NCI-H524 (cell line): ENCODE measurements at regions not wholly inside any gene's neighbourhood (a gene's known extent, or its start where the extent isn't known, plus 50 kb on each side); places are given as distances from the start of the nearest gene placed in this dataset.
A peak's percentile ranks its signal among the peaks of the same experiment; 100 is the strongest.

Source experiments
- DNase-seq, 2 experiments: peaks; one replicate each; lab custom pipeline; 2025; lab: John Stamatoyannopoulos, UW

- DNase-seq: no peak
These were observed 53.2 kb downstream of the DNAAF9 start for GRCh38 chr20:3354247-3354646.

DNA sequence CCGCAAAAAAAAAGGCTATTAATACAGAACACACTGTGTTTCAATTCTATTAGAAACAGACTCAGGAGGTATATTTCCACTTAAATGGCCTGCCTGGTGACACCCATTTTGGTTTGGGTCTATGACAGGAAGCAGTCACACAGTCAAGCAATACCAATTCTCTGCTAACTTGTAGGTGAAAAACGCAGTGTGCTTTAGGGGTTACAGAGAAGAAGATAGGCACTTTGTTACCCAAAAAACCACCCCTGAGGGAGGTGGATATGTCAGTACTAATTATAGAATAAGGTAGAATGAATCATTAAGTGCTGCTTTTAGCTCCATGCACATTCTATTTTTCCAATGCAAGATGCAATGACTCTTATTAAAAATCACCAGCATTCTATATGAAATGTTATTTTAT, 53.8 kb downstream of the DNAAF9 start:
- DNase-seq: no peak

GRCh38 chr20:3352202-3352601, 55.3 kb downstream of the DNAAF9 start:
- DNase-seq: no peak

- no peak for DNase-seq
These were observed 57.0 kb downstream of the DNAAF9 start for GRCh38 chr20:3350422-3350821.

DNA sequence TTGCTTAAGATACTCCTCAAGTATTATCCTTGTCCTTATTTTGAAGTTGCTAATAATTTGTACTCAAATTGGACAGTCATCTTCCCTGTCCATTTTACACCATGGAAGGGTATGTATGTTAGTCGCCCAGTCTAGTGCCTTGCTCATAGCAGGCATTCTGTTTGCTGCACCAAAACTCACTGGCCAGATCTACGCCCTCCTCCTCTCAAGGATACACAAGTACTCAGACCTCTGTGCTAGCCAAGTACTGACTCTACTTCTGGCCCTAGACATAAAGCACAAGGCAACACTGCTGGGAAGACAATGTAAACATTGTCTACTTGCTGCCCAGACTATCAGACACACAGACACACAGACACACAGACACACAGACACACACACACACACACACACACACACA, 57.7 kb downstream of the DNAAF9 start:
- no peak for DNase-seq

DNA sequence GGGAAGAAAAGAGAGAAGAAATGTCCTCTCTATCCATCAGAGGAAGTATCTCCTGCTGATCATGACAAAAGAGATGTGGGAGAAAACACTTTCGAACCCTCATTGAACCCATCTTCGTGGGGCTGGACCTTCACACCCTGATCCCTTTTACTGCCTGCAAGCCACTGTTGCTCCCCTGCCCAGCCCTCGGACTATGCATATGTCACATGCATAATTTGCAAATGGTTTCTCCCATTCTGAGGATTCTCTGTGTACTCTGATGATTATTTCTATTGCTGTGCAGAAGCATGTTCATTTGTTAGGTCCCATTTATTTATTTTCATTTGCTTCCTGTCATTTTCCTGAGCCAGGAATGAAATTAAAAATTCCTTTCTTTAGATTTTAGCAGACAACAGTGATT, 64.7 kb downstream of the DNAAF9 start:
- DNase-seq: no peak

GRCh38 chr20:3340443-3340842, 67.0 kb downstream of the DNAAF9 start:
- DNase-seq: peak; percentile 44 to 74

DNA sequence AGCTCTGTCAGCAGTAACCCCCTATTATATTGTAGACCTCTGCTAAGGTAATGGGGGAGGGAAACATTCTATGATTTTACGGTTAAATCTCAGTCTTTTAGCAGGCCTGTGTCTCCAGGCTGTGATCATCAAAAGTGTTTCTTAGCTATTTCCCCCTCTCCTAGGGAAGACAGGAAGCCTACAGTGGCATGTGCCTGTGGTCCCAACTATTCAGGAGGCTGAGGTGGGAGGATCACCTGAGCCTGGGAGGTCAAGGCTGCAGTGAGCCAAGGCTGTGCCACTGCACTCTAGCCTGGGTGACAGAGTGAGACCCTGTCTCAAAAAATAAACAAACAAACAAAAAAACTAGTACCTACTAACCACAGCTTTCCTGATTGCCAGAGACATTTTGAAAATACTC, 67.9 kb downstream of the DNAAF9 start:
- DNase-seq: no peak

- no peak for DNase-seq
These were observed 68.4 kb downstream of the DNAAF9 start for GRCh38 chr20:3339076-3339475.

GRCh38 chr20:3334156-3334943, 73.1 kb downstream of the DNAAF9 start:
- DNase-seq: no peak

- no peak for DNase-seq
These were observed 77.3 kb downstream of the DNAAF9 start for GRCh38 chr20:3330046-3330741.

DNA sequence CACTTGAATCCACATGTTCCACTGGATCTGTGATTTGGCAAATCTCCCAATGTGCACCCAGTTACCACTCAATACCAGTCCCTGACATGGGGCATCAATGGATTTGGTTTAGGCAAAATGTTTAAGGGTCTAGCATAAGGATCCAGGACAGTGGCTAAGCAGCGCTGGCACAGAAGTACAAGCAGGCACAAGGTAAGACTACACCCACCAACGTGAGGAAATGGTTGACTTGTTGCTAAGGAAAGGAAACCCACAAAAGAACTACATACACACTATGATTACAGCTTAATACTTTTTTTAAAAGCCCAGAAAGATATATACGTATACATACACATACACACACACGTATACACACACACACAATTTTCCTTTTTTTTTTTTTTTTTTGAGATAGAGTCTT, 79.0 kb downstream of the DNAAF9 start:
- DNase-seq: no peak

DNA sequence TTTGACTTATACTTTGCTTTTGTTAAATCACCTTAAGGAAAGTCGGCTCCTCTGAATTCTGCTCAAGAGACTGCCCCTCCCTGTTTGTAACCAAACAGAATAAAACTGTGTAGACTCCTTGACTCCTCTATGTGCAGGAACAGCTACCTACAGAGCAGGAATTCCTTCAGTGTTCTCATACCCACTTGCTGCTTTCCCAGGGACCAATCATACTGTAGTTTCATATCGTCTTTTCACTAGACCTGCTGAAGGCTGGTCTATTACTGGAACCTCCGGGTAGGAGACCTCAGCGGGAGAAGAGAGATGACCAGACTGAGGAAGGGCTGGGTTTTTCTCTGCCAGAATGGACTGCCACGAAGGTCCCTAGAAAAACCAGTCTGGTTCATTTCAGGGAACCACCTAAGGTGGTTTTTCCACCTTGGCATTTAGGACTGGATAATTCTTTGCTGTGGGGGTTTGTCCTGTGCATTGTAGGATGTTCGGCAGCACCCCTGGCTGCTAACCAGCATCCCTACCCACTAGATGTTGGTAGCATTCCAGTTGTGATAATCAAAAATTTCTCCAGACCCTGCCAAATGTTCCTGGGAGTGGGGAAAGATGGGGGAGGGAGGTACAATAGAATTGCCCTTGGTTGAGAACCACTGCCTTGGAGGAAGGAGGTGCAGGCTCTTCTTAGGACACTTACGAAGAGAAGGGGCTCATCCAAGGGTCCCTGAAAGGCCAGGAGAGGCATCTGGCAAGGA, 80.5 kb downstream of the DNAAF9 start:
- DNase-seq: no peak

DNA sequence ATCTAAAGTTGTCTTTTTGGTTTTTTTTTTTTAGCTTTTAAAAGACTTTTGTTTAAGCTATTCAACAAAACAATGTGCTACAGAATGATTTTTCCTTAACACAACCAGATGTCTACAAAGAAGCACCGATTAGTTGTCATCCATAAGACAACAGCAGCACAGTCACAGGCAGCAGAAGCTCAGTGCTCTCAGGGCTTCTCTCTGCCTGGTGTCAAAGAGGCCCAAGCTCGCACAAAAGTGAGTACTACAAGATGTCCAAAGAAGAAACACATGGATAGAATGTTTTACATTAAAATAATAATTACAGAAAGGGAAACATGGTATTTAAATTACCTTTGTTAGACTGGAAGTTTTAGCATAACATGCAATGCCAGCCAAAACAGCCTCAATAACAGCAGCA, 81.6 kb downstream of the DNAAF9 start:
- no peak for DNase-seq

DNA sequence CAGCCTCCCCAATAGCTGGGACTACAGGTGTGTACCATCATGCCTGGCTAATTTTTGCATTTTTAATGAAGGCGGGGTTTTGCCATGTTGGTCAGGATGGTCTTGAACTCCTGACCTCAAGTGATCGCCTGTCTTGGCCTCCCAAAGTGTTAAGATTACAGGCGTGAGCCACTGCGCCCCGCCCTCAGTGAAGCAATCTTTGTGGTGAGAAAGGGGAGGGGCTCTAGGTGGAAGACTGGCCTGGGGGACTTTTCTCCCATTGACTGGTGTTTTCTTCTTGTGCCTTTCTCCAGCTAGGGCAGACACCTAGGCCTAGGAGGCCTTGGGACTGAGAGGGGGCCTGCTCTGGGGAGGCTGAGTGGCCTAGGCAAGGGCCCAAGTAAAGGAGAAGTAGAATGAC, 84.1 kb downstream of the DNAAF9 start:
- DNase-seq: no peak

DNA sequence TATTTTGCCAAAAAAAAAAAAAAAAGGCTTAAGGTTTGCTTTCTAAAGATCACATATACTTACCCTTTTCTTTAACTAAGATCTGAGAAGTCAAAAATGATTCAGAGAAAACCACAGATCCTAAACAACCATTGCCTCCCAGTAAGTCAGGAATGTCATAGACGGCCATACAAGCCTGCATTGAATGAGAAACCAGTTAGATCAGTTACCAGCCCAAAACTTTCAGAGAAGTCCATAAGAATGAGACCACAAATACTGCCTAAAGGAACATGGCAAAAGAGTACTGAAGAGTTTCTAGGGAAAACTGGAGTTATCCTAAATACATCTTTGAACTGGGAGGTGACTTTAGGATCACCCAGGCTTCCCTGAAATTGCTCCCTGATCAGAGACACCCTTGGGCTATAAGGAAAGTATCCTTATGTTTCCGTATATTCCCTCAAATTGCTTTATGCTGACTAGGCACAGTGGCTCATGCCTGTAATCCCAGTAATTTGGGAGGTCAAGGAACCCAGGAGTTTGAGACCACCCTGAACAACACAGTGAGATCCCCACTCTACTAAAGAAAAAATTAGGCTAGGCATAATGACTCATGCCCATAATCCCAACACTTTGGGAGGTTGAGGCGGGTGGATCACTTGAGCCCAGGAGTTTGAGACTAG, 79.4 kb upstream of the SLC4A11 start:
- no peak for DNase-seq

- no peak for DNase-seq
These were observed 77.1 kb upstream of the SLC4A11 start for GRCh38 chr20:3316136-3316535.

DNA sequence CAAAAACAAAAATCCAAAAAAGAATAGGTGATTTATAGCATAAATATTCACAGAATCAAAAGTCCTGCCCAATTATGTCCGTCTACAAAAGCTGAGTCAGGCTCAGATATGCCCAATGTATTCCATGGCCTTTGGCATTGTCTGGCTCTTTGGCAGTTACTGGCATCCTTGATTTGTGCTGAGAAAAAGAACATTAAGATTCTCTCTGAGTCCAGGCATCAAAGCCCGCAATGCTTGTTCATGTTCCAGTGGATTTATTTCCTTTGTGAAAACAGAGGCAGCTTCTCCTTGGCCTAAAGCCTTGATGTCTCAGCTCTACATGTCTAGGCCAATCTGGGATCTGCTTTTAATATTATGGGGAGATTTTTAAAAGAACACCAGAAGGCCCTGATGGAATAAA, 76.1 kb upstream of the SLC4A11 start:
- no peak for DNase-seq

GRCh38 chr20:3314391-3314790, 75.4 kb upstream of the SLC4A11 start:
- DNase-seq: no peak

GRCh38 chr20:3313683-3314065, 74.7 kb upstream of the SLC4A11 start:
- no peak for DNase-seq

DNA sequence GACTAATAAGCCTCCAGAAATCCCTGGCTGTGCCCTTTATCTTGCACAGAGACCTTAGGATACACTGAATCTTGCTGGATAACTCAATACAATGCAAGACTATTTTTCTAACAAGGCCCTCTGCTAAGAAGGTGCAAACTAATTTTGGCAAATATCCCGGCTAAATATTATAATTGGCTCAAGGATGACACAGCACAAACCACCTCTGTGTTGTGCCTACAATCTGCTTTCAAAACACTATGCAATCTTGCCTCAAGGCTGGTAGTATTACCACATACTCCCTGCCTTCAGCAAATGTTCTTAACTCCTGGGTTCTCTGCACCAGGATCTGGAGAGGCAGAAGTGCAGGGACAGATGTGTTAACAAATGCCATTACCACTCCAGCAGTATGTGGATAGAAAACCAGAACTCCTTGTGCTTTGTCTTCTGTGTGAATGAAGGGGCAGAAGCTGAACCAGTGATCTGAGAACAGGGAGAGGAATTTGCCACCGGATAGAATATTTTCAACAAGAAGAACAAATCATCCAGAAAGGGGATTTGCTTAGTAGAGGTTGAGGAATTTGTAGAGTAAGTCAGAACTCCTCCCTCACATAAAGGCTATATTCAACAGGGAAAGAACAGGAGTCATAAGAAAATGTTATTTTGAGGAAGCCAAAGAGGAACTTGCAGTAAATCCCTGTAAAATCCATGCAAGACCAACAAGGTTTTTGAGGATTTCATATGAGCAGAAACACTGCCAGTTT, 74.1 kb upstream of the SLC4A11 start:
- DNase-seq: no peak

DNA sequence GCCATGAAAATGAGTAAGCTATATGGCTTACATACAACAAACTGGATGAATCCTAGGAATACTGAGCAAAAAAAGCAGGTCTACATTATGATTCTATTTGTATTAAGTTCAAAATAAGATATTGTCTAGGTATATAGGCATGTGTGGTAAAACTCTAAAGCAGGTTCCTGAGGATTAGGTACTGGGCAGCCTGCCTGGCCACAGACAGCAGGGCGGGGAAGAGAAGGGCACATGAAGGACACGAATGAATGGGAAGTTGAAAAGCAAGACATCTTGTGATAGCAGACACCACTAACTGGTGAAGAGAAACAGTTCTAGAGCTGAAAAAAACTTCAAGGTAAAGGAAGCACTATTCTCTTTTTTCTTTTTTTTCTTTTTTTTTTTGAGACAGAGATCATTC, 72.6 kb upstream of the SLC4A11 start:
- no peak for DNase-seq
